ENCODE measurements at regions not wholly inside any gene's neighbourhood (a gene's known extent, or its start where the extent isn't known, plus 50 kb on each side); places are given as distances from the start of the nearest gene placed in this dataset.

- TF ChIP-seq POLR2A (IDR thresholded peaks at IDR 0.05) (no peak), CTCF (IDR thresholded peaks at IDR 0.05) (no peak)
- Histone ChIP-seq H3K4me3 (no peak overlapping the region), H3K4me1 (no peaks in the 10 kb centered on the region), H3K27ac (no peak overlapping the region), H3K27me3 (no peaks in the 10 kb centered on the region), H3K36me3 (no peaks in the 10 kb centered on the region), H3K9me3 (no peaks in the 10 kb centered on the region)
- DNase-seq: no peak
- intact Hi-C loops (cut with DNase I; ENCODE audit: low total_unique reads): no loop called here
Measured at GRCh38 chr10:6881987-6882386, 301.9 kb upstream of the PRKCQ start.

- TF ChIP-seq CTCF (IDR thresholded peaks at IDR 0.05): no peak
- no peak for TF ChIP-seq POLR2A (IDR thresholded peaks at IDR 0.05)
- Histone ChIP-seq H3K27me3 (no peaks in the 10 kb centered on the region), H3K36me3 (no peaks in the 10 kb centered on the region), H3K4me3 (no peak overlapping the region), H3K4me1 (no peaks in the 10 kb centered on the region), H3K27ac (no peak overlapping the region), H3K9me3 (no peaks in the 10 kb centered on the region)
- intact Hi-C loops (cut with DNase I; ENCODE audit: low total_unique reads): no loop called here
- DNase-seq: no peak
Measured at GRCh38 chr10:6877722-6878392, 297.8 kb upstream of the PRKCQ start.

- no peak for DNase-seq
- Histone ChIP-seq H3K4me1 (no peaks in the 10 kb centered on the region), H3K9me3 (no peaks in the 10 kb centered on the region), H3K27me3 (no peaks in the 10 kb centered on the region), H3K4me3 (no peak overlapping the region), H3K36me3 (no peaks in the 10 kb centered on the region), H3K27ac (no peak overlapping the region)
- intact Hi-C loops (cut with DNase I; ENCODE audit: low total_unique reads): no loop called here
- TF ChIP-seq POLR2A (IDR thresholded peaks at IDR 0.05): no peak
- TF ChIP-seq CTCF (IDR thresholded peaks at IDR 0.05): no peak
Measured at GRCh38 chr10:6877336-6877721, 297.3 kb upstream of the PRKCQ start.

GRCh38 chr10:6875269-6875865 is 295.3 kb upstream of the PRKCQ start:
- no peak overlapping the region for H3K27ac ChIP-seq
- H3K27me3 ChIP-seq: no peaks in the 10 kb centered on the region
- H3K4me3 ChIP-seq: no peak overlapping the region
- H3K36me3 ChIP-seq: no peaks in the 10 kb centered on the region
- no peaks in the 10 kb centered on the region for H3K9me3 ChIP-seq
- intact Hi-C loops (cut with DNase I; ENCODE audit: low total_unique reads): no loop called here
- no peak for DNase-seq
- no peaks in the 10 kb centered on the region for H3K4me1 ChIP-seq
- TF ChIP-seq CTCF (IDR thresholded peaks at IDR 0.05) (no peak), POLR2A (IDR thresholded peaks at IDR 0.05) (no peak)

GRCh38 chr10:6871128-6871527 is 291.1 kb upstream of the PRKCQ start:
- TF ChIP-seq POLR2A (IDR thresholded peaks at IDR 0.05) (no peak), CTCF (IDR thresholded peaks at IDR 0.05) (no peak)
- intact Hi-C loops (cut with DNase I; ENCODE audit: low total_unique reads): no loop called here
- H3K4me3 ChIP-seq: no peak overlapping the region
- H3K4me1 ChIP-seq: no peaks in the 10 kb centered on the region
- no peak overlapping the region for H3K27ac ChIP-seq
- H3K27me3 ChIP-seq: no peaks in the 10 kb centered on the region
- DNase-seq: peak in 1 of 2 donors; percentile 36
- H3K9me3 ChIP-seq: no peaks in the 10 kb centered on the region
- H3K36me3 ChIP-seq: no peaks in the 10 kb centered on the region
